ENCODE measurements at regions not wholly inside any gene's neighbourhood (a gene's known extent, or its start where the extent isn't known, plus 50 kb on each side); places are given as distances from the start of the nearest gene placed in this dataset.

DNA sequence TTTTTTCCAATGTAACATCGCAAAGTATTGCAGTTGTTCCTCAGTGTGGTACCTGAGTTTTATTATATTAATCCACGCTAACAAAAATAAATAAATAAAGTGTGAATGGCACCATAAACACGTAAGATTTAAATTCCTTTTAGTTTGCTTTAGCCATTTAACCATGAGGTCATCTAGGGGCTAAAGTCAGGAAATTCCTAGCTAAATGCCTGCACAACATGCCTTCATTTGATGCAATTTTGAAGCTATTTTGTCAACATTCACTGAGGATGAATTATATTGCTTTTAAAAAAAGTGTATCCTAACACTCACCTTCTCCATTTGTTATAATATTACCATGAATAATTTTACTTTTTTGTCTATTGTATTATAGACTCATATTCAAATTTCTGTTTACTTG lies 714.4 kb downstream of the GATA3 start:
- no peak overlapping the region for H3K27ac ChIP-seq
- no peak overlapping the region for H3K4me3 ChIP-seq
- no peaks in the 10 kb centered on the region for H3K36me3 ChIP-seq
- H3K27me3 ChIP-seq, result no peaks in the 10 kb centered on the region
- DNase-seq (ENCODE audit: low spot score), result no peak
- H3K4me1 ChIP-seq, result no peaks in the 10 kb centered on the region
- TF ChIP-seq, protein P1, sequence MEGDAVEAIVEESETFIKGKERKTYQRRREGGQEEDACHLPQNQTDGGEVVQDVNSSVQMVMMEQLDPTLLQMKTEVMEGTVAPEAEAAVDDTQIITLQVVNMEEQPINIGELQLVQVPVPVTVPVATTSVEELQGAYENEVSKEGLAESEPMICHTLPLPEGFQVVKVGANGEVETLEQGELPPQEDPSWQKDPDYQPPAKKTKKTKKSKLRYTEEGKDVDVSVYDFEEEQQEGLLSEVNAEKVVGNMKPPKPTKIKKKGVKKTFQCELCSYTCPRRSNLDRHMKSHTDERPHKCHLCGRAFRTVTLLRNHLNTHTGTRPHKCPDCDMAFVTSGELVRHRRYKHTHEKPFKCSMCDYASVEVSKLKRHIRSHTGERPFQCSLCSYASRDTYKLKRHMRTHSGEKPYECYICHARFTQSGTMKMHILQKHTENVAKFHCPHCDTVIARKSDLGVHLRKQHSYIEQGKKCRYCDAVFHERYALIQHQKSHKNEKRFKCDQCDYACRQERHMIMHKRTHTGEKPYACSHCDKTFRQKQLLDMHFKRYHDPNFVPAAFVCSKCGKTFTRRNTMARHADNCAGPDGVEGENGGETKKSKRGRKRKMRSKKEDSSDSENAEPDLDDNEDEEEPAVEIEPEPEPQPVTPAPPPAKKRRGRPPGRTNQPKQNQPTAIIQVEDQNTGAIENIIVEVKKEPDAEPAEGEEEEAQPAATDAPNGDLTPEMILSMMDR (IDR thresholded peaks at IDR 0.05), result no peak
- no peaks in the 10 kb centered on the region for H3K9me3 ChIP-seq

DNA sequence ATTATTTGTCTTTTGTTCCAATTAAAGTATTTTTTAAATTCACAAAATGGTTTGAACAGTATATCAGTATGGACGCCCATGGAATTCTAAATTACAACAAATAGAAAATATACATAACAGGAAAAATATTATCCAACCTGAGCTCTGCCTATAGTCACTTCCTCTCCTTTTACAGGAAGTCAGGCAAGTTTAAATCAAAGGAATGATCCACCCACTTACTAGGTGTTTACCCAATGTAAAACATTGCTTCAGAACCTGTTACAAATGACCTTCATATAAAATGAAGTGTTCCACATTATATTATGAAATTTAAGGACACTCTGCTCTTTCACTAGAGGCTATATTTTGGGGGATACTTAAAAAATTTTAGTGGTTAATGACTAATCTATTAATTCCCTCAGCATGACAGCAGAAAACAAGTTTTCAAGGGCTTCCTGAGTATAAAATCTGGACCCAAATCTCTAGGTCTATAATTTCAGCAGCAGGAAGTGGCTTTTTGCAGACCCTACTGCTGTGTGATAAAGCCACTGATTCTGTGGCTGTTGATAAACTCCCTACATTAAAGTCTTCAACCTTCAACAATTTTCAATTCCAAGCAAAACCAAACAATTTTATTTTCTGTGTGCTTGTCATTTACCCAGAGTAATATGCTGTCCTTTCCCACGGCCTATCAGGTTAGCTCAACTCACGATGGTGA lies 722.6 kb downstream of the GATA3 start:
- DNase-seq (ENCODE audit: low spot score), result no peak
- Histone ChIP-seq H3K36me3 (no peaks in the 10 kb centered on the region), H3K27me3 (no peaks in the 10 kb centered on the region), H3K27ac (no peak overlapping the region), H3K4me1 (no peaks in the 10 kb centered on the region), H3K4me3 (no peak overlapping the region), H3K9me3 (no peaks in the 10 kb centered on the region)
- TF ChIP-seq, protein P1 (IDR thresholded peaks at IDR 0.05), result no peak

DNA sequence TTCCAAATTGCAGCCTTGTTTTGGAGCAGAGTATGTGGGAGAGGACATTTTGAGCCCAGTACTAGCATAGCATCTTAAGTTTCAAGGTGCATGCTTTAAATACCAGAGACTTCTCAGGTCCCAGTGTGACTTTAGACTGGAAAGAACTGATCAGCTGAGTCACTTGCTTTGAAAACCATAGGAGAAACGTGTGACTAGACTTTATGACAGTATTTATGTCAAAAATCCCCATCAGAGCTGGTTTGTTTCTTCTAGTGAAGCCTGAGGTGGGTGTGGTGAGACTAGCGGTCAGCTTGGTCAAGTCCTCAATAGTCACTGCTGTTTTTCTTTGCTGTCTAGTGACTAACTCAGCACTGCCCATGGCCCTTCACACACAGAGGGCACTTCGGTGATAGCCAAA lies 724.2 kb downstream of the GATA3 start:
- Histone ChIP-seq H3K27me3 (no peaks in the 10 kb centered on the region), H3K4me1 (no peaks in the 10 kb centered on the region), H3K27ac (no peak overlapping the region), H3K36me3 (no peaks in the 10 kb centered on the region), H3K4me3 (no peak overlapping the region), H3K9me3 (no peaks in the 10 kb centered on the region)
- TF ChIP-seq, protein P1 (IDR thresholded peaks at IDR 0.05), result no peak
- DNase-seq (ENCODE audit: low spot score), result no peak

DNA sequence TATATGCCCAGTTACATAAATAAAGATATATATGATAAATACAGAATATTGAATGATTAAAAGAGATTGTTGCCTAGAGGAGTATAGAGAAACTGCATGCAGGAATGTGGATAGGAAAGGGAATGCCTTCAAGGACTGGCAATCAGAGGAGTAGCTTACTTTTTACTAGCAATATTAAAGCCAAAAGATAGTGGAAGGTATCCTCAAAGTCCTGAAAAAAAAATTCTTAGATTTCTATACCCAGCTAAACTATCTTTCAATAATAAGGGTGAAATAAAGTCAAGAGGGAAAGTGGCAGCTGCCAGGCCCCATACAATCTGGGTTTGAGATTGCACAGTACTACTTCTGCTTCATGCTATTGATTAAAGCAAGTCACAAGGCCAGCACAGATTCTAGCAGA lies 733.2 kb downstream of the GATA3 start:
- no peak overlapping the region for H3K27ac ChIP-seq
- H3K27me3 ChIP-seq, result no peaks in the 10 kb centered on the region
- no peaks in the 10 kb centered on the region for H3K36me3 ChIP-seq
- H3K9me3 ChIP-seq, result peaks cover 5 to 15% of the 10 kb centered on the region in 2 donors
- H3K4me1 ChIP-seq, result no peaks in the 10 kb centered on the region
- no peak overlapping the region for H3K4me3 ChIP-seq
- TF ChIP-seq, protein P1 (IDR thresholded peaks at IDR 0.05), result no peak
- no peak for DNase-seq (ENCODE audit: low spot score)

DNA sequence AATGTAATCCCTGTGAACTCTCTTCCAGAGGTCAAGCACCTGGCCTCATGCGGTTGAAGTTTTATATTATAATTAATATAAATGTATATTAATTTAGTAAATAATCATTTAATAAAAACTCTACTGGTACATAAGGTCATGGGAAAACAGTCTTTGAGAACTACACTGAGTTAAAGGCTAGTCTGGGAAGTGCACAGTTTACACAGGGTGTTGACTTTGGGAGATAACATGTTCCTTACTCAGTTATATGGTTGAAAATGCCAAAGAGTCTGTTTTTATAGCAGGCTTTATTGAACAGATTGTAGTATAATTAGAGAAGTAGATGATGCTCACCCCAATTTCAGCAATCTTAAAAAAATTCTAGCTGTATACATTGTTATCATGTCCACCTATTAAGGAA lies 735.9 kb downstream of the GATA3 start:
- Histone ChIP-seq H3K27ac (no peak overlapping the region), H3K4me1 (no peaks in the 10 kb centered on the region), H3K9me3 (peaks cover 5 to 15% of the 10 kb centered on the region in 2 donors), H3K27me3 (no peaks in the 10 kb centered on the region), H3K4me3 (no peak overlapping the region), H3K36me3 (no peaks in the 10 kb centered on the region)
- DNase-seq (ENCODE audit: low spot score), result no peak
- TF ChIP-seq, protein P1 (IDR thresholded peaks at IDR 0.05), result no peak

DNA sequence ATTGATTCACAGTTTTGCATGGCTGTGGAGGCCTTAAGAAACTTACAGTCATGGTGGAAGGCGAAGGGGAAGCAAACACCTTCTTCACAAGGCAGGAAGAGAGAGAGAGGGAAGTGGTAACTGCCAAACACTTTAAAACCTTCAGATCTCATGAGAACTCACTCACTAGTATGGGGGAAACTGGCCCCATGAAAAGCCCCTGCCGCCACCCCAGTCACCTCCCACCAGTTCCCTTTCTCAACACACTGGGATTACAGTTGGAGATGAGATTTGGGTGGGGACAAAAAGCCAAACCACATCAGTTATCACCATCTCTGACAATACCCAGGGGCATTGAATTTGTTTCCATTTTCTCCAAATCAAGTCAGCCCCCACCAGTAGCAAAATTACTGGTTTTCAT lies 740.4 kb downstream of the GATA3 start:
- Histone ChIP-seq H3K4me3 (no peak overlapping the region), H3K4me1 (no peaks in the 10 kb centered on the region), H3K36me3 (no peaks in the 10 kb centered on the region), H3K9me3 (no peaks in the 10 kb centered on the region), H3K27me3 (no peaks in the 10 kb centered on the region), H3K27ac (no peak overlapping the region)
- TF ChIP-seq, protein P1 (IDR thresholded peaks at IDR 0.05), result no peak
- DNase-seq (ENCODE audit: low spot score), result no peak

All from right atrium auricular region (tissue), 2 donors.